Fibroblast of lung (primary cell): ENCODE measurements at regions not wholly inside any gene's neighbourhood (a gene's known extent, or its start where the extent isn't known, plus 50 kb on each side); places are given as distances from the start of the nearest gene placed in this dataset.

ENCODE experiments used
- DNase-seq, 2 donors: peaks; one replicate each; pipeline versions ENCODE4 v3.0.0 to v3.0.0-alpha.2; 2010; ENCODE audit warnings: low read depth in 2 of 2
- H2AFZ ChIP-seq: 2 replicates; pipeline ENCODE4 v1.5.1; 2012; ENCODE audit warnings: low read length, control low read depth, inconsistent platforms
- H3K27ac ChIP-seq: 2 replicates; pipeline ENCODE4 v1.5.1; 2011; ENCODE audit warnings: low read length, control low read depth; ENCODE audit not compliant: insufficient read depth
- H3K27me3 ChIP-seq: 2 replicates; pipeline ENCODE4 v1.5.1; 2011; ENCODE audit warnings: mild to moderate bottlenecking, low read length; ENCODE audit not compliant: control insufficient read depth, insufficient read depth
- H3K36me3 ChIP-seq: 2 replicates; pipeline ENCODE4 v1.5.1; 2011; ENCODE audit warnings: low read length; ENCODE audit not compliant: control insufficient read depth, insufficient read depth
- H3K4me1 ChIP-seq: 2 replicates; pipeline ENCODE4 v1.5.1; 2011; ENCODE audit warnings: low read length; ENCODE audit not compliant: control insufficient read depth, insufficient read depth; ENCODE audit errors: extremely low read depth
- H3K4me2 ChIP-seq: 2 replicates; pipeline ENCODE4 v1.5.1; 2011; ENCODE audit warnings: low read length, control low read depth; ENCODE audit not compliant: insufficient read depth; ENCODE audit errors: extremely low read depth
- H3K4me3 ChIP-seq, 4 experiments: fragments of 200-600 bp in 1 of 4; sonication (generic) in 1 of 4; replicated peaks in 1 of 4; 2 replicates each; pipeline ENCODE4 v1.5.1; 2011 to 2016; ENCODE audit warnings: low read length in 4 of 4, low read depth in 3 of 4, mild to moderate bottlenecking in 3 of 4, control low read depth in 2 of 4, inconsistent platforms in 1 of 4, mixed read lengths in 1 of 4; ENCODE audit not compliant: insufficient read depth in 1 of 4; ENCODE audit errors: control extremely low read depth in 1 of 4
- H3K79me2 ChIP-seq: 2 replicates; pipeline ENCODE4 v1.5.1; 2012; ENCODE audit warnings: mild to moderate bottlenecking, low read length, inconsistent platforms; ENCODE audit not compliant: control insufficient read depth, insufficient read depth
- H3K9ac ChIP-seq: 2 replicates; pipeline ENCODE4 v1.5.1; 2011; ENCODE audit warnings: mild to moderate bottlenecking, low read length, control low read depth; ENCODE audit not compliant: insufficient read depth
- H3K9me3 ChIP-seq: 2 replicates; pipeline ENCODE4 v1.5.1; 2012; ENCODE audit warnings: low read depth, low read length; ENCODE audit not compliant: control insufficient read depth, insufficient read depth
- H4K20me1 ChIP-seq: 2 replicates; pipeline ENCODE4 v1.5.1; 2011; ENCODE audit warnings: low read length; ENCODE audit not compliant: control insufficient read depth, insufficient read depth; ENCODE audit errors: extremely low read depth
- CTCF ChIP-seq, 2 donors: IDR thresholded peaks in 1 of 2; conservative IDR thresholded peaks in 1 of 2; 1 replicate in 1 of 2; 2 replicates in 1 of 2; pipeline ENCODE4 v1.5.1; 2011 to 2012; ENCODE audit warnings: low read length in 2 of 2, control low read depth in 1 of 2, inconsistent platforms in 1 of 2, low read depth in 1 of 2, mild to moderate bottlenecking in 1 of 2
- EZH2 ChIP-seq: IDR thresholded peaks from 2 replicates; pipeline ENCODE4 v1.5.1; 2012; ENCODE audit warnings: low read length, control low read depth, mild to moderate bottlenecking; ENCODE audit errors: missing control alignments

GRCh38 chr5:154534457-154535050, 56.5 kb upstream of the HAND1 start:
- no peak overlapping the region for H3K4me3 ChIP-seq
- H3K27me3 ChIP-seq, result no peaks in the 10 kb centered on the region
- H3K9me3 ChIP-seq, result no peaks in the 10 kb centered on the region
- H2AFZ ChIP-seq, result no peak overlapping the region
- H3K27ac ChIP-seq, result no peak overlapping the region
- H3K79me2 ChIP-seq, result no peaks in the 10 kb centered on the region
- no peak for DNase-seq
- no peaks in the 10 kb centered on the region for H4K20me1 ChIP-seq
- H3K4me1 ChIP-seq, result no peaks in the 10 kb centered on the region
- no peak overlapping the region for H3K4me2 ChIP-seq
- H3K36me3 ChIP-seq, result no peaks in the 10 kb centered on the region
- TF ChIP-seq CTCF (conservative IDR thresholded peaks at IDR 0.05 in 1 of 2, IDR thresholded peaks at IDR 0.05 in 1 of 2; ENCODE audit: low read depth in 1 of 2, low read length in 2 of 2) (no peak), EZH2 (no peak)
- no peak overlapping the region for H3K9ac ChIP-seq

GRCh38 chr5:154529282-154529681, 51.3 kb upstream of the HAND1 start:
- H3K4me1 ChIP-seq, result no peaks in the 10 kb centered on the region
- no peaks in the 10 kb centered on the region for H3K36me3 ChIP-seq
- H2AFZ ChIP-seq, result no peak overlapping the region
- peaks cover under 1% of the 10 kb centered on the region for H3K27me3 ChIP-seq
- no peak overlapping the region for H3K9ac ChIP-seq
- no peaks in the 10 kb centered on the region for H3K79me2 ChIP-seq
- DNase-seq, result no peak
- TF ChIP-seq CTCF (conservative IDR thresholded peaks at IDR 0.05 in 1 of 2, IDR thresholded peaks at IDR 0.05 in 1 of 2; ENCODE audit: low read depth in 1 of 2, low read length in 2 of 2) (no peak), EZH2 (no peak)
- H3K9me3 ChIP-seq, result no peaks in the 10 kb centered on the region
- no peak overlapping the region for H3K4me2 ChIP-seq
- no peaks in the 10 kb centered on the region for H4K20me1 ChIP-seq
- no peak overlapping the region for H3K27ac ChIP-seq
- H3K4me3 ChIP-seq, result no peak overlapping the region

DNA sequence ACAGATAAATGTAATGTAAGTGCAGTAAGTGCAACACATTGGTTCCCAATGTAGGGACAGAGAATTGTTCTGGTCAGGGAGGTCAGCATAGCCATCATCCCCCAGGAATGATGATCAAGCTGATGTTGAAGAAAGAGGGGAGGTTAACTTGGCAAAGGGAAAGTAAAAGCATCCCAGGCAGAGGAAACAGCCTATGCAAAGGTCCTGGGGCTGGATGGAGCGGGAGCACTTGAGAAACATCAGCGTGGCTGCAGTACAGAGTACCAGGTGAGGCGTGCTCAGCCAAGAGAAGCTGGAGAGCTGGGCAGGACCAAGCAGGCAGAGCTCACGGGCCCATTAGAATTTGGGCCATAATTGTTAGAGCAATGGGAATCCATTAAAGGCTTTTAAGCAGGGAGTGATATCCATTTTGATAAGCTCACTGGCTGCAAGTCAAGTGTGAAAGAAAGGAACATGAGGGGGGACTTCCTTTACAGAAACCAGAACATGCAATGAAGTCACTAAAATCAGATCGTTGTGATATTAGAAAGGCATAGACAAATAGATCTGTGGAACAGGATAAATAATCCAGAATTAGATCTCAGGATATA, 50.1 kb upstream of the HAND1 start:
- no peak overlapping the region for H3K9ac ChIP-seq
- no peaks in the 10 kb centered on the region for H3K9me3 ChIP-seq
- H3K4me1 ChIP-seq, result no peaks in the 10 kb centered on the region
- TF ChIP-seq CTCF (conservative IDR thresholded peaks at IDR 0.05 in 1 of 2, IDR thresholded peaks at IDR 0.05 in 1 of 2; ENCODE audit: low read depth in 1 of 2, low read length in 2 of 2) (no peak), EZH2 (no peak)
- no peaks in the 10 kb centered on the region for H4K20me1 ChIP-seq
- H3K36me3 ChIP-seq, result no peaks in the 10 kb centered on the region
- H3K4me2 ChIP-seq, result no peak overlapping the region
- no peak overlapping the region for H2AFZ ChIP-seq
- peaks cover 4% of the 10 kb centered on the region for H3K27me3 ChIP-seq
- H3K79me2 ChIP-seq, result no peaks in the 10 kb centered on the region
- no peak for DNase-seq
- H3K4me3 ChIP-seq, result no peak overlapping the region
- H3K27ac ChIP-seq, result no peak overlapping the region
